ENCODE measurements at regions not wholly inside any gene's neighbourhood (a gene's known extent, or its start where the extent isn't known, plus 50 kb on each side); places are given as distances from the start of the nearest gene placed in this dataset.

DNA sequence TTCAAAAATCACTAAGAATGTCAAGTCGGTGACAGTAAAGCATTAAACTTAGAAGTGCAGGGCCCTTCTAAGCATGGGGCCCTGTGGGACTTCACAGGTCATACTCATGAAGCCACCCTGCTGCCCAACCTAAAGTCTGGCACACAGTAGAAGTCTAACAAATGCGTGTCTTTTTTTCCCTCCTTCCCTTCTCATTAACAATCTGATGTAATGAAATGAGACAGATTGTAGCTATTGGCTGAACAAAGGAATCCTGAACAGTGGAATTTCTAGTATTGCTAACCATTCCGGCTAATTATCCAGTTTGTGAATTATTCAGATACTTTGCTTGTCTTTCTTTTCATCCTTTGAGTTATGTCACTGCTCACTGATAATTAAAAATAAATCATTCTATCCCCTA, 369.9 kb downstream of the WDR11 start:
- H3K36me3 ChIP-seq (ENCODE audit: control insufficient read depth in 2 of 3, insufficient read depth in 3 of 3, low read length in 3 of 3): no peaks in the 10 kb centered on the region
- intact Hi-C loops (cut with DNase I): no loop called here
- H3K9me3 ChIP-seq (ENCODE audit: control insufficient read depth in 2 of 3, insufficient read depth in 1 of 3, low read length in 3 of 3): no peaks in the 10 kb centered on the region
- FAIRE-seq: no peak
- H3K9ac ChIP-seq (ENCODE audit: low read length in 3 of 3): no peak overlapping the region
- no peak overlapping the region for H3K4me3 ChIP-seq (ENCODE audit: low read length in 3 of 3)
- TF ChIP-seq, protein P1, sequence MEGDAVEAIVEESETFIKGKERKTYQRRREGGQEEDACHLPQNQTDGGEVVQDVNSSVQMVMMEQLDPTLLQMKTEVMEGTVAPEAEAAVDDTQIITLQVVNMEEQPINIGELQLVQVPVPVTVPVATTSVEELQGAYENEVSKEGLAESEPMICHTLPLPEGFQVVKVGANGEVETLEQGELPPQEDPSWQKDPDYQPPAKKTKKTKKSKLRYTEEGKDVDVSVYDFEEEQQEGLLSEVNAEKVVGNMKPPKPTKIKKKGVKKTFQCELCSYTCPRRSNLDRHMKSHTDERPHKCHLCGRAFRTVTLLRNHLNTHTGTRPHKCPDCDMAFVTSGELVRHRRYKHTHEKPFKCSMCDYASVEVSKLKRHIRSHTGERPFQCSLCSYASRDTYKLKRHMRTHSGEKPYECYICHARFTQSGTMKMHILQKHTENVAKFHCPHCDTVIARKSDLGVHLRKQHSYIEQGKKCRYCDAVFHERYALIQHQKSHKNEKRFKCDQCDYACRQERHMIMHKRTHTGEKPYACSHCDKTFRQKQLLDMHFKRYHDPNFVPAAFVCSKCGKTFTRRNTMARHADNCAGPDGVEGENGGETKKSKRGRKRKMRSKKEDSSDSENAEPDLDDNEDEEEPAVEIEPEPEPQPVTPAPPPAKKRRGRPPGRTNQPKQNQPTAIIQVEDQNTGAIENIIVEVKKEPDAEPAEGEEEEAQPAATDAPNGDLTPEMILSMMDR (IDR thresholded peaks at IDR 0.05; ENCODE audit: borderline replicate concordance, extremely low read depth, insufficient read depth): no peak
- H3K4me1 ChIP-seq (ENCODE audit: control insufficient read depth in 2 of 3, insufficient read depth in 2 of 3, low read depth in 1 of 3, low read length in 3 of 3): no peaks in the 10 kb centered on the region
- H3K27ac ChIP-seq (ENCODE audit: low read depth in 2 of 2, low read length in 2 of 2): no peak overlapping the region
- no peaks in the 10 kb centered on the region for H3K27me3 ChIP-seq (ENCODE audit: control insufficient read depth, insufficient read depth, low read length)
- DNase-seq: no peak

DNA sequence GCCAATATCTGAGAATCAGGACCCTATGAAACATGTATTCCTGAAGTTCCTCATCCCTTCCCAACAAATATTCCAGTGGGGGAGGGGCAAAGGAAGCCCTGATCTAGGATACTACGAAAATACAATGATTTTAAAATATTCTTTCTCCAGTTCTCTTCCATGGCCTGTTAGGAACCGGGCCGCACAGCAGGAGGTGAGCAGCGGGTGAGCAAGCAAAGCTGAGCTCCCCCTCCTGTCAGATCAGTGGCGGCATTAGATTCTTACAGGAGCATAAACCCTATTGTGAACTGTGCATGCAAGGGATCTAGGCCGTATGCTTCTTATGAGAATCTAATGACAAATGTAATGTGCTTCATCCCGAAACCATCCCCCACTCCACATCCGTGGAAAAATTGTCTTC, 370.8 kb downstream of the WDR11 start:
- Histone ChIP-seq H3K36me3 (ENCODE audit: control insufficient read depth in 2 of 3, insufficient read depth in 3 of 3, low read length in 3 of 3) (no peaks in the 10 kb centered on the region), H3K9me3 (ENCODE audit: control insufficient read depth in 2 of 3, insufficient read depth in 1 of 3, low read length in 3 of 3) (no peaks in the 10 kb centered on the region), H3K9ac (ENCODE audit: low read length in 3 of 3) (no peak overlapping the region), H3K4me1 (ENCODE audit: control insufficient read depth in 2 of 3, insufficient read depth in 2 of 3, low read depth in 1 of 3, low read length in 3 of 3) (no peaks in the 10 kb centered on the region), H3K27me3 (ENCODE audit: control insufficient read depth, insufficient read depth, low read length) (no peaks in the 10 kb centered on the region), H3K27ac (ENCODE audit: low read depth in 2 of 2, low read length in 2 of 2) (no peak overlapping the region), H3K4me3 (ENCODE audit: low read length in 3 of 3) (no peak overlapping the region)
- intact Hi-C loops (cut with DNase I): no loop called here
- FAIRE-seq (no peak), DNase-seq (no peak)
- TF ChIP-seq, protein P1 (IDR thresholded peaks at IDR 0.05; ENCODE audit: borderline replicate concordance, extremely low read depth, insufficient read depth): no peak

DNA sequence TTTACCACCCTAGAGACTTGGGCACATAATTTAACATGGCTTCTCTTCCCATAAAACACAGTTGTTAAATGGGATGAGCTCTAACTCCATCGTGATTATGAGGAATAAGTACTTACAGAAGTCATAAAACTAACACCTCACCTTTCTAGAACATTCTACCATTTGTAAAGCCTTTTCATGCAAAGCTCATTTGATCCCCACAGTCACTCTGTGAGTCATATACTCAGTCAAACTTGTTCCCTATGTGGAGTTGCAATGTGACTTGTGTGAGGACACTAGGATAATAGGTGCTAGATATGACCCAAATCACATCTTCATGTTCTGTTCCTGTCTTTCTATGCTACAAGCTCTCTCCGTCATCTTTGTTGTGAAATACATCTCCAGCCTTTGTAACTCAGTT, 371.7 kb downstream of the WDR11 start:
- Histone ChIP-seq H3K4me1 (ENCODE audit: control insufficient read depth in 2 of 3, insufficient read depth in 2 of 3, low read depth in 1 of 3, low read length in 3 of 3) (no peaks in the 10 kb centered on the region), H3K27me3 (ENCODE audit: control insufficient read depth, insufficient read depth, low read length) (no peaks in the 10 kb centered on the region), H3K4me3 (ENCODE audit: low read length in 3 of 3) (no peak overlapping the region), H3K9me3 (ENCODE audit: control insufficient read depth in 2 of 3, insufficient read depth in 1 of 3, low read length in 3 of 3) (no peaks in the 10 kb centered on the region), H3K36me3 (ENCODE audit: control insufficient read depth in 2 of 3, insufficient read depth in 3 of 3, low read length in 3 of 3) (no peaks in the 10 kb centered on the region), H3K27ac (ENCODE audit: low read depth in 2 of 2, low read length in 2 of 2) (no peak overlapping the region), H3K9ac (ENCODE audit: low read length in 3 of 3) (no peak overlapping the region)
- TF ChIP-seq, protein P1 (IDR thresholded peaks at IDR 0.05; ENCODE audit: borderline replicate concordance, extremely low read depth, insufficient read depth): no peak
- DNase-seq: no peak
- intact Hi-C loops (cut with DNase I): no loop called here
- no peak for FAIRE-seq

DNA sequence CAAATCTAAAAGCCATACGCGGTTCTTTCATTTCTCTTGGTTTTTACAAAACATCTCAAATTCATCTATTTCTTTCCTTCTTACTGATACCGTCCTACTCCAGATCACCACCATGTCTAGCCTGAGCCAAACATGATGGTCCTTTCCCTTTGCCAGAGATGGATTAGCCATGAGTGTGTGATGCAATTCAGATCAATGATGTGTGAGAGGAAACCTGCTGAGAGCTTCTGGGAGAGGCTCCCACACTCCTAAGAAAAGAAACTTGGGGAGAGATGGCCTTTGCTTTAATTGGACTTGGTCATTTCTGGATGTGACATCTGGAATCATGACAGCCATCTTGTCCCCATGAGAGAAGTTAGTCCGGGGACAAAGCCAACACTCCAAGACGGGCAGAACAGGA, 367.2 kb downstream of the FGFR2 start:
- Histone ChIP-seq H3K27ac (ENCODE audit: low read depth in 2 of 2, low read length in 2 of 2) (no peak overlapping the region), H3K9me3 (ENCODE audit: control insufficient read depth in 2 of 3, insufficient read depth in 1 of 3, low read length in 3 of 3) (no peaks in the 10 kb centered on the region), H3K27me3 (ENCODE audit: control insufficient read depth, insufficient read depth, low read length) (no peaks in the 10 kb centered on the region), H3K9ac (ENCODE audit: low read length in 3 of 3) (no peak overlapping the region), H3K4me1 (ENCODE audit: control insufficient read depth in 2 of 3, insufficient read depth in 2 of 3, low read depth in 1 of 3, low read length in 3 of 3) (no peaks in the 10 kb centered on the region), H3K4me3 (ENCODE audit: low read length in 3 of 3) (no peak overlapping the region), H3K36me3 (ENCODE audit: control insufficient read depth in 2 of 3, insufficient read depth in 3 of 3, low read length in 3 of 3) (no peaks in the 10 kb centered on the region)
- intact Hi-C loops (cut with DNase I): no loop called here
- no peak for DNase-seq
- FAIRE-seq: no peak
- TF ChIP-seq, protein P1 (IDR thresholded peaks at IDR 0.05; ENCODE audit: borderline replicate concordance, extremely low read depth, insufficient read depth): no peak

All from kidney (tissue), 13 donors.